Heart right ventricle (tissue), 16 donors: ENCODE measurements at regions not wholly inside any gene's neighbourhood (a gene's known extent, or its start where the extent isn't known, plus 50 kb on each side); places are given as distances from the start of the nearest gene placed in this dataset.

Source experiments
- ATAC-seq, 8 donors: fragments of 200-7000 bp; cut with Tn5 transposase; one replicate each; pipeline ENCODE4 v1.9.1; 2020; ENCODE audit warnings: mild to moderate bottlenecking in 8 of 8, moderate library complexity in 8 of 8, moderate number of reproducible peaks in 1 of 8
- DNase-seq, 2 donors: peaks; one replicate each; pipeline ENCODE4 v3.0.0-alpha.2; 2020
- H3K27ac ChIP-seq, 10 donors: fragments of 200-600 bp; sonication (generic) in 2 of 10; one replicate each; pipeline versions ENCODE4 v1.5.0 to v1.8.0; 2020 to 2022; ENCODE audit warnings: mild to moderate bottlenecking in 3 of 10
- H3K27me3 ChIP-seq, 7 donors: fragments of 200-600 bp; one replicate each; pipeline ENCODE4 v1.8.0; 2021 to 2022; ENCODE audit warnings: mild to moderate bottlenecking in 2 of 7
- H3K36me3 ChIP-seq, 9 donors: fragments of 200-600 bp; sonication (generic) in 1 of 9; one replicate each; pipeline versions ENCODE4 v1.5.0 to v1.8.0; 2020 to 2022; ENCODE audit warnings: mild to moderate bottlenecking in 2 of 9
- H3K4me1 ChIP-seq, 9 donors: fragments of 200-600 bp; sonication (generic) in 1 of 9; one replicate each; pipeline versions ENCODE4 v1.5.0 to v1.8.0; 2020 to 2022; ENCODE audit warnings: mild to moderate bottlenecking in 4 of 9
- H3K4me3 ChIP-seq, 10 donors: fragments of 200-600 bp; sonication (generic) in 2 of 10; one replicate each; pipeline versions ENCODE4 v1.5.0 to v1.8.0; 2020 to 2022; ENCODE audit warnings: mild to moderate bottlenecking in 7 of 10, moderate library complexity in 2 of 10
- H3K9me3 ChIP-seq, 11 donors: fragments of 200-600 bp in 10 of 11; sonication (generic) in 2 of 11; one replicate each; pipeline versions ENCODE4 v1.5.0 to v1.8.0; 2013 to 2022; ENCODE audit warnings: mild to moderate bottlenecking in 2 of 11, control low read depth in 1 of 11, moderate library complexity in 1 of 11
- WGBS, 2 donors: extraction: QIAGEN DNeasy Blood & Tissue Kit; methylation state at CpG; one replicate each; pipeline ENCODE4 v1.1.7; 2013; ENCODE audit warnings: inconsistent platforms in 1 of 2; 5-methylcytosine and 5-hydroxymethylcytosine counted together
- intact Hi-C, 10 donors: fragments of 100-400 bp; cut with DNase I; formaldehyde crosslinking; loops; one replicate each; pipeline versions ENCODE4 v1.11.1 to v1.14.2; 2022
- TF ChIP-seq, protein P1 (sequence below), 9 donors: fragments of 200-600 bp; sonication (generic) in 2 of 9; IDR thresholded peaks; one replicate each; pipeline versions ENCODE4 v1.5.0 to v1.8.0; 2021 to 2022; ENCODE audit warnings: antibody characterized with exemption in 9 of 9, mild to moderate bottlenecking in 5 of 9, moderate library complexity in 1 of 9
- donor health status: Arrhythmogenic right ventricular cardiomyopathy.
- donor health status: ischemic (EF 13 %, LVEDD 7.1; RV severe dilation, severe dysfunction).
- donor health status: healthy with polysubstance abuse.
- donor health status: DM: no; HTN: yes; CAD: no.
- donor health status: DM: no; HTN: no; CAD: no.
- donor health status: ischemic (EF 25% LVEDD 6.9; RV normal size, moderate dysfunction).
- donor health status: ischemic (EF 25% LVEDD 5.7; RV mildly dilated, moderate dysfunction).
- donor health status: healthy.
- donor health status: DM: yes; HTN: yes; CAD: no.
- donor health status: Ischemic cardiomyopathy.
- donor health status: ischemic (EF 35%, LVEDD 5.7; RV mildly dilated, moderate dysfunction).
- donor health status: nonischemic (EF 11% LVEDD 7.7; RV severe dilation, severe dysfunction).
- donor health status: DM: yes; HTN: yes; CAD: no.
- donor health status: PGD.
- donor health status: ischemic (EF 29% LVEDD 5.4; RV normal size, mild dysfunction).
- donor health status: nonischemic (EF 23%, LVEDD 6.1; RV moderate dilation, normal function).

DNA sequence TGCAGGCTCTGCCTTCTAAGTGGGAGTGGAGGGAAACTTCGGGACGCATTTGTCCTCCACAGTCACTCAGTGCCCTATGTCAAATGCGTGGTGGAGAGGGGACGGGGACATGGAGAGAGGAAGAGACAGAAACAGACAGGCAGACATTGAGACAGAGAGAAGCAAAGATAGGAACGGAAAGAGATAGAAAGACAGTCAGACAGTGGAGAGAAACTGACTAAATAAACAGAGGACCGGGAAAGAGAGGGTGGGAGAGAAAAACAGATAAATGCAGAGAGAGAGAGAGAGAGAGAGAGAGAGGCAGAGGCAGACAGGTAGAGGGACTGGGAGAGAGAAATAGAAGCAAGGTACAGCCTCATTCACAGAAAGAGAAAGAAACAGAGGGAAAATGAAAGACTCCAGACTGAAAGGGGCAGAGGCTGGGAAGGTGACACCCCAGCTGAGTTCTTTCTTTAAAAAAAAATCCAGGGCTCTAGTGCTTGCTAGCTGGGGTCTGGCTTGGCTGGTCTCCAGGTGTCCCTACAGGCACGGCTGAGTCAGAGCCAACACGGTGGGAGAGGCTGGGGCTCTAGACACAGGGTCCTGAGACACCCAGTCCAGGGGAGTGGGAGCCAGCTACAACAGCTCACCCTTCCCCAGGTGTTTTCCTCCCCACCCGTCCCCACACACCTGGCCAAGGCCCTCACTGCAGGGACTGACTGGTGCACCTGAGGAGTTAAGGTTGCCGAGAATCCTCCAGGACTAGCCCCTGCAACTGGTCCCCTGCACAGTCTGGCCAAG, 506.1 kb upstream of the PROK2 start:
- Histone ChIP-seq H3K36me3 (no peaks in the 10 kb centered on the region), H3K9me3 (no peaks in the 10 kb centered on the region), H3K27ac (no peak overlapping the region), H3K27me3 (peaks cover 0 to 26% (median 0%) of the 10 kb centered on the region in 7 donors), H3K4me1 (peaks cover 0 to 22% (median 10%) of the 10 kb centered on the region in 9 donors), H3K4me3 (no peak overlapping the region)
- ATAC-seq (no peak), DNase-seq (no peak)
- 72 to 74% methylated on average over 10 of the region's 10 CpGs for WGBS, 2 donors
- intact Hi-C loops = no loop called here
- TF ChIP-seq, protein P1, sequence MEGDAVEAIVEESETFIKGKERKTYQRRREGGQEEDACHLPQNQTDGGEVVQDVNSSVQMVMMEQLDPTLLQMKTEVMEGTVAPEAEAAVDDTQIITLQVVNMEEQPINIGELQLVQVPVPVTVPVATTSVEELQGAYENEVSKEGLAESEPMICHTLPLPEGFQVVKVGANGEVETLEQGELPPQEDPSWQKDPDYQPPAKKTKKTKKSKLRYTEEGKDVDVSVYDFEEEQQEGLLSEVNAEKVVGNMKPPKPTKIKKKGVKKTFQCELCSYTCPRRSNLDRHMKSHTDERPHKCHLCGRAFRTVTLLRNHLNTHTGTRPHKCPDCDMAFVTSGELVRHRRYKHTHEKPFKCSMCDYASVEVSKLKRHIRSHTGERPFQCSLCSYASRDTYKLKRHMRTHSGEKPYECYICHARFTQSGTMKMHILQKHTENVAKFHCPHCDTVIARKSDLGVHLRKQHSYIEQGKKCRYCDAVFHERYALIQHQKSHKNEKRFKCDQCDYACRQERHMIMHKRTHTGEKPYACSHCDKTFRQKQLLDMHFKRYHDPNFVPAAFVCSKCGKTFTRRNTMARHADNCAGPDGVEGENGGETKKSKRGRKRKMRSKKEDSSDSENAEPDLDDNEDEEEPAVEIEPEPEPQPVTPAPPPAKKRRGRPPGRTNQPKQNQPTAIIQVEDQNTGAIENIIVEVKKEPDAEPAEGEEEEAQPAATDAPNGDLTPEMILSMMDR (IDR thresholded peaks at IDR 0.05) = no peak

DNA sequence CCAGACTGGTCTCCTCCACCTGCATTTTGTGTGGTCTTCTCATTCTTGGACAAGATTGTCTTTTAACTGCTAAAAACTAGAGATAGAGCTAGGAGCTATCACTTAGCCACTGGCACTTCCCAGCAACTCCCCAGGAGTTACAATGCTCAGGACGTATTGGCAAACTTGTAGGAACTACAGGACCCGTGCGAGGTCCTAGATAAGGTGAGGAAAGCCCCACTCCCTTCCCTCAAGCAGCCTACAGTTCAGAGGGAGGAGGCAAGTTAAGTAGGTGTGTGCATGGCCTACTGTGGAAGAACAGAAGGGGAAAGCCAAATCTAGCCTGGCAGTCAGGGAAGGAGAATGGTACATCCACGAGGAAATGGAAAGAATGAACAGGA, 504.7 kb upstream of the PROK2 start:
- intact Hi-C loops = no loop called here
- Histone ChIP-seq H3K4me3 (peak overlapping the region in 1 of 10 donors; percentile 32), H3K4me1 (peaks cover 0 to 22% (median 10%) of the 10 kb centered on the region in 9 donors), H3K27me3 (peaks cover 0 to 26% (median 0%) of the 10 kb centered on the region in 7 donors), H3K9me3 (no peaks in the 10 kb centered on the region), H3K27ac (no peak overlapping the region), H3K36me3 (no peaks in the 10 kb centered on the region)
- ATAC-seq (no peak), DNase-seq (no peak)
- TF ChIP-seq, protein P1 (IDR thresholded peaks at IDR 0.05) = no peak
- WGBS, 2 donors = 74 to 80% methylated on average over 4 of the region's 4 CpGs

DNA sequence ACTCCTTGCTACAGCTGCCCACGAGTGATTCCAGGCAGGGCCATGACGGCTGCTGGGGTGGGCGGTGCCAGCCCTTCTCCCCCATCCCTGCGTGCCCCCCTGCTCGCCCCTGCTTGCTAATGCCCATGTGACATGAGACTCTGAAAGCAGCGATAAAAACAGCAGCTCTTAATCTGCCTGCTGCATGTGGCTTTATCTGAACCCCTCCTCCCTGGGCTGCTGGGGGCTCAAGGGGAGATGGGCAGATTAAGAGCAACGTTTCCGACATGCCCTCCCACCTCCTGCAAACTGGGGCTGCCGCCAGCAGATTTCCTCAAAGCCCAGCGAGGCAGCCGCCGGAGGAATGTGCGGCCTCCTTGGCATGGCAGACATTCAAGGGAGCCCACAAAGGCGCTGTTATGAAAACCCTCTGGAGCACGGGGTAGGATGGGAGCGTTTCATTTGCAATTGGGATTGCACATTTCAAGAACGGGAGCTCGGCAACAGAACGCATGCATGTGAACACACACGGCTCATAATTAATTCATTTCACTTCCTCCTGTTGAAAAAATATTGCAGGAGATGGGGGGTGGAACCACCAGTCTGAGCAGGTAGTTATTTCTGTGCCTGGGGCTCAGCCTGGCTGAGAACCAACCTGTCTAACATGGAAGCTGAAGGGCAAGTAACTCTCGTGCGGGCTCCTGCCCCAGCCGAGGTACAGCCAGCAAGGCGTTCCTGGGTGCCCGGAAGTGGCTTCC, 504.2 kb upstream of the PROK2 start:
- intact Hi-C loops = no loop called here
- no peak overlapping the region for H3K27ac ChIP-seq
- no peaks in the 10 kb centered on the region for H3K36me3 ChIP-seq
- H3K9me3 ChIP-seq = no peaks in the 10 kb centered on the region
- TF ChIP-seq, protein P1 (IDR thresholded peaks at IDR 0.05) = no peak
- peak in 1 of 2 donors; percentile 25 for DNase-seq
- peaks cover 0 to 22% (median 10%) of the 10 kb centered on the region in 9 donors for H3K4me1 ChIP-seq
- WGBS, 2 donors = 15 to 24% methylated on average over 25 of the region's 25 CpGs
- H3K4me3 ChIP-seq = peak overlapping the region in 7 of 10 donors; percentile 2 to 35 (median 29)
- peak; percentile 56 to 84 (median 66) for ATAC-seq
- H3K27me3 ChIP-seq = peaks cover 0 to 26% (median 0%) of the 10 kb centered on the region in 7 donors

DNA sequence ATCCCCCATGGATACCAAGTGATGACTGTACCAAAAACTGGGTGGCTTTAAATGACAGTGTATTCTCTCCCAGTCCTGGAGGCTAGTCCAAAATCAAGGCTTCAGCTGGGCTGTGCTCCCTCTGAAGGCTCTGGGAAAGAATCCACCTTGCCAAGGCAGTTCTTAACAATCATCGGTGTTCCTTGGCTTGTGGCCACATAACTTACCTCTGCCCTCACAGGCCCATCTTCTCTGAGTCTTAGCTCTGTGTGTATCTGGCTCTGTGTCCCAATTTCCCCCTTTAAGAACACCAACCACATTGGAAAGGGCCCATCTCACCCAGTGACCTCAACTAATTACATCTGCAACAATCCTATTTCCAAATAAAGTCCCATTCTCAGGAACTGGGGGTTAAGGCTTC, 503.0 kb upstream of the PROK2 start:
- H3K36me3 ChIP-seq = no peaks in the 10 kb centered on the region
- H3K4me1 ChIP-seq = peaks cover 0 to 22% (median 10%) of the 10 kb centered on the region in 9 donors
- intact Hi-C loops = no loop called here
- H3K9me3 ChIP-seq = peaks cover 0 to 7% (median 0%) of the 10 kb centered on the region in 11 donors
- peaks cover 0 to 26% (median 0%) of the 10 kb centered on the region in 7 donors for H3K27me3 ChIP-seq
- no peak for DNase-seq
- no peak overlapping the region for H3K27ac ChIP-seq
- TF ChIP-seq, protein P1 (IDR thresholded peaks at IDR 0.05) = no peak
- 13 to 29% methylated on average over 1 of the region's 1 CpG for WGBS, 2 donors
- H3K4me3 ChIP-seq = no peak overlapping the region
- ATAC-seq = no peak
